ENCODE measurements at regions not wholly inside any gene's neighbourhood (a gene's known extent, or its start where the extent isn't known, plus 50 kb on each side); places are given as distances from the start of the nearest gene placed in this dataset.

- H3K4me1 Mint-ChIP-seq (ENCODE audit: unreplicated experiment): peaks cover 5% of the 10 kb centered on the region
- no peak for DNase-seq (ENCODE audit: extremely low spot score, unreplicated experiment)
- no peak overlapping the region for H3K27ac Mint-ChIP-seq
- no peaks in the 10 kb centered on the region for H3K36me3 Mint-ChIP-seq
- no peak overlapping the region for H3K4me3 Mint-ChIP-seq
- no peaks in the 10 kb centered on the region for H3K27me3 Mint-ChIP-seq
- no peaks in the 10 kb centered on the region for H3K9me3 Mint-ChIP-seq
- no peak for TF ChIP-seq CTCF (conservative IDR thresholded peaks at IDR 0.05)
Observed at GRCh38 chr5:25944786-25945185, 1093.6 kb downstream of the CDH9 start.

GRCh38 chr5:25909163-25909562 is 1129.2 kb downstream of the CDH9 start:
- TF ChIP-seq CTCF (conservative IDR thresholded peaks at IDR 0.05): no peak
- no peak overlapping the region for H3K27ac Mint-ChIP-seq
- H3K4me1 Mint-ChIP-seq (ENCODE audit: unreplicated experiment): no peaks in the 10 kb centered on the region
- no peaks in the 10 kb centered on the region for H3K9me3 Mint-ChIP-seq
- no peak overlapping the region for H3K4me3 Mint-ChIP-seq
- no peaks in the 10 kb centered on the region for H3K27me3 Mint-ChIP-seq
- no peak for DNase-seq (ENCODE audit: extremely low spot score, unreplicated experiment)
- no peaks in the 10 kb centered on the region for H3K36me3 Mint-ChIP-seq

- DNase-seq (ENCODE audit: extremely low spot score, unreplicated experiment): no peak
- Mint-ChIP-seq H3K4me3 (no peak overlapping the region), H3K36me3 (no peaks in the 10 kb centered on the region), H3K4me1 (ENCODE audit: unreplicated experiment) (peaks cover 4% of the 10 kb centered on the region), H3K27ac (no peak overlapping the region), H3K27me3 (no peaks in the 10 kb centered on the region), H3K9me3 (no peaks in the 10 kb centered on the region)
- TF ChIP-seq CTCF (conservative IDR thresholded peaks at IDR 0.05): no peak
Observed at GRCh38 chr5:25905646-25906045, 1132.7 kb downstream of the CDH9 start.

GRCh38 chr5:25892211-25892610 is 1146.2 kb downstream of the CDH9 start:
- H3K4me1 Mint-ChIP-seq (ENCODE audit: unreplicated experiment): peaks cover 5% of the 10 kb centered on the region
- TF ChIP-seq CTCF (conservative IDR thresholded peaks at IDR 0.05): no peak
- H3K27me3 Mint-ChIP-seq: no peaks in the 10 kb centered on the region
- no peaks in the 10 kb centered on the region for H3K36me3 Mint-ChIP-seq
- no peak overlapping the region for H3K4me3 Mint-ChIP-seq
- no peak for DNase-seq (ENCODE audit: extremely low spot score, unreplicated experiment)
- H3K27ac Mint-ChIP-seq: no peak overlapping the region
- peaks cover 4% of the 10 kb centered on the region for H3K9me3 Mint-ChIP-seq

- Mint-ChIP-seq H3K36me3 (no peaks in the 10 kb centered on the region), H3K27me3 (no peaks in the 10 kb centered on the region), H3K27ac (peak overlapping the region; percentile 55), H3K4me1 (ENCODE audit: unreplicated experiment) (peaks cover 5% of the 10 kb centered on the region), H3K9me3 (peaks cover 4% of the 10 kb centered on the region), H3K4me3 (no peak overlapping the region)
- DNase-seq (ENCODE audit: extremely low spot score, unreplicated experiment): no peak
- TF ChIP-seq CTCF (conservative IDR thresholded peaks at IDR 0.05): no peak
Observed at GRCh38 chr5:25891691-25892090, 1146.7 kb downstream of the CDH9 start.

Data from type B pancreatic cell (in vitro differentiated cells).